ENCODE measurements at regions not wholly inside any gene's neighbourhood (a gene's known extent, or its start where the extent isn't known, plus 50 kb on each side); places are given as distances from the start of the nearest gene placed in this dataset.

DNA sequence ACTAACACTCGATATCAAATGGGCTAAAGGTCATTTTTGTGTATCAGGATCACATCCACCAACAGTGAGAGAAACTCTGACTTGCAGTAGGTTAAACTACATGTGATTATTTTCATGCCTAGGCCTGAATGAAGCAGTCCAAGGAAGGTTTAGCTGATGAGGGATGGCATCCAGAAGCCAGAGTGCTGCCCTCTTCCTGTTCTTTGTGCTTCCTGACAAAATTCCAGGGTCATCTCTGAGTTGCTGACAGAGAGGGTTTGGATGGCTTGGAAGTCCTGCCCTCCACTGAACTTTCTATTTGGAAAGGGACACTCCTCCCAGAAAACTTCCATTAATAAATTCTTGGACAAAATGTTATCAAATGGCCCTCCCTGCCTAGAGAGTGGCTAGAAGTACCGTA, 728.3 kb upstream of the SLC10A2 start:
- no peak for DNase-seq (ENCODE audit: low spot score)

DNA sequence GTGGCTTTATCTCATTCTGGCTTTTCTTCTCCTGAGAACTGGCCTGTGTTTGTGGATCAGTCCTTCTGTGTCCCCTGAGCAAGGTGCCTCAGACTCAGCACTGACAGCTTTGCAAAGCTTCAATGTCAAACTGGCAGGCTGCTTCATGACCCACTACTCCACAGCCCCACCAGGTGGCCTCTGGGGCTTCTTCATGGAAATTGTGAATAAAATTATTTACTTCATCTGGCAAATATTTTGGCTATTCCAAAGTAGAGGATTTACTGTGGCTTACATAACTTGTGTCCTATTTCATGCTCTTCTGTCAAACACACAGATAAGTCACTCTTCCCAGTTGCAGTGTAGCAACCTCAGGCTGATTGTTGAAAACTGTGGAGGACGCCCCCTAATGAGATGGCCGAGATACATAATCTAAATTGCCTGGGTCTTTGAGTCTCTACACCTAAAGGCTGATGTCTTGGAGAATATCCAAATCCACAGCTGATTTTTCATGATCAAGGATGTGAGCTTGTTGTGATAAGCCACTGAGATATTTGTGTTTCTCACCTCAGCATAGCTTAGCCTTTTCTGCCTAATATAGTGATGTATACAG, 721.9 kb upstream of the SLC10A2 start:
- no peak for DNase-seq (ENCODE audit: low spot score)

- DNase-seq (ENCODE audit: low spot score): no peak
Observed at GRCh38 chr13:103772576-103772975, 706.4 kb upstream of the SLC10A2 start.

DNA sequence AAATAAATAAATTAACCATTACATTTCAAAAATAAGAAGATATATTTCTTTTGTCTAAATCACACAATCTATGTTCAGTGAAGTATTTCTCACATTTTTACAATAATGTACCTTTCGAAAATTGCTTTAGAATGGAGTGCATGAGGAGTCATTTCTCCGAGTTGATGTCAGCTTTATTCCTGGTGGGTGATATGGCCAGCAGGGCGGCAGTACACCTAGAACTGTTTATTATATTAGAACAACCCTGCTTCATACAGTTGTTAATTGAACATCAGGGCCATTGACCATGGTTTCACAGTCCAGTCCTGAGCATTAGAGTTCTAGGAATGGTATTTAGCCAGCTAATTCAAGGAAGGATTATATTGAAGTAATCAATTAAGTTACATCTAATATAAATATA, 696.3 kb upstream of the SLC10A2 start:
- DNase-seq (ENCODE audit: low spot score): no peak

- no peak for DNase-seq (ENCODE audit: low spot score)
Observed at GRCh38 chr13:103759361-103759760, 693.1 kb upstream of the SLC10A2 start.

GRCh38 chr13:103758222-103758621, 692.0 kb upstream of the SLC10A2 start:
- no peak for DNase-seq (ENCODE audit: low spot score)

- no peak for DNase-seq (ENCODE audit: low spot score)
Observed at GRCh38 chr13:103757361-103757760, 691.1 kb upstream of the SLC10A2 start.

- no peak for DNase-seq (ENCODE audit: low spot score)
Observed at GRCh38 chr13:103754783-103755182, 688.6 kb upstream of the SLC10A2 start.

GRCh38 chr13:103734837-103735236, 668.6 kb upstream of the SLC10A2 start:
- DNase-seq (ENCODE audit: low spot score): no peak

DNA sequence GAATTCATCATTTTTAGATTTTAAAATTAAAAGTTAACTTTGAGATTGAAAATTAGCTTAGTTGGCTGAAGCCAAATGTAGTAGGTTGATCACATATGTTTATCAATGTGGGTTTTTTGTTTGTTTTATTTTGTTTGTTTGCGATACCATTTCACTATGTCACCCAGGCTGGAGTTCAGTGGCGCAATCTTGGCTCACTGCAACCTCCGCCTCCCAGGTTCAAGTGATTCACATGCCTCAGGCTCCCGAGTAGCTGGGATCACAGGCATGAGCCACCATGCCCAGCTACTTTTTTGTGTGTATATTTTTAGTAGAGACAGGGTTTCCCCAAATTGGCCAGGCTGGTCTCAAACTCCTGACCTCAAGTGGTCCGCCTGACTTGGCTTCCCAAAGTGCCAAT, 665.7 kb upstream of the SLC10A2 start:
- DNase-seq (ENCODE audit: low spot score): no peak

DNA sequence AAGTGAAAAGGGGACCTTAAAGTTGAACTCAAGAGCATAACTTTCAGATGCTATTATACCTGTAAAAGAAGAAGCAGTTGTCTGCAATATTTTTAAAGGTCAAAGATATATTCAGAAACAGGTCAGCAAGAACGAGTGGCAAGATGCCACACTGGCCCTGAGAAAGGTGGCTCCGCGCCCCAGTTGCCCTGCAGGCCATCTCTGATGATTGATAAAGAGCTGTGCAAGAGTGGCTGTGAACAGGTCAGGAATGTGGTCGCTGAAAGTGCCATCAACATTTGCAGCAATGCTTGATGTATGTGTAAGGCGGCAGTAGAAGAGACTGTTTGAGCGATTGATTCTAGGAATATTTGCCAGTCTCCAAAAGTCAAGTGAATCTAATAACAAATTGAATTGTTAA, 664.2 kb upstream of the SLC10A2 start:
- no peak for DNase-seq (ENCODE audit: low spot score)

- DNase-seq (ENCODE audit: low spot score): no peak
Observed at GRCh38 chr13:103726808-103727207, 660.6 kb upstream of the SLC10A2 start.

- DNase-seq (ENCODE audit: low spot score): no peak
Observed at GRCh38 chr13:103716718-103717117, 650.5 kb upstream of the SLC10A2 start.

GRCh38 chr13:103715335-103715734, 649.1 kb upstream of the SLC10A2 start:
- DNase-seq (ENCODE audit: low spot score): no peak

DNA sequence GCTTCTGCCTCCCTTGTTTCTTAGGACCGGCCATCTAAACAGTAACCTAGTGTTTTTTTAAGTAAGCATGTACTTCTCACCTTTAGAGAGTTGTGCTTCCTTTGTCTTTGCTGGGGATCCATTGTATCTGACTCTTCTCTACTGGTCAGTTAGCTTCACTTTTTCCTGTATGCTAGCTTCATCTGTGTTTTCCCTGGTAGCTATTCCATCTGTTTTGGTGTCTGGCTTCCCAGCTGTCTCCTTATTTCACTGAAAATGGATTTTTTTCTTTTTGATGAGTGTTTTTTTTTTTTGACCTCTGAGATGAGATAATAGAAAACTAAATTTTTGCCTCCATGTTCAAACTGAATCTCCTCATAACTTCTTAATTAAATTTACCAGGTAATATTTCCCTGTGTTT, 637.0 kb upstream of the SLC10A2 start:
- DNase-seq (ENCODE audit: low spot score): no peak

- DNase-seq (ENCODE audit: low spot score): no peak
Observed at GRCh38 chr13:103698000-103698399, 631.8 kb upstream of the SLC10A2 start.

DNA sequence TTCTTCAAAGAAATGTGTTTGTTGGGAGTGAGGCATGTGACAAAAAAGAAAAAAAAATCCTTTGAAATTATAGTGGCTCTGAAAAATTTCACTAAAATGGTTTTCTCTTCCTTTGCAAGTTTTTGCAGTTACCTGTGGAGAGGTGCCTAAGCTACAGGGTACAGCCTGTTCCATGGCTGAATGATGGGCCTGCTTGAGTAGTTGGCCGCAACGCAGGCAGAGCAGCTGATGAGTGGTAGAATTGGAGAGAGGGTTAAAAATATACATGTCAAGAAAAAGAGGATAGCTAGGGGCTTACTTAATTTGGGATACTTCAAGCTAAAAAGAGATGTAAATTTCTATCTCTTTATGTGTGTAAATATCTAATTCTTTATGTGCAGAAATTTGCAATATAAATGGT, 629.1 kb upstream of the SLC10A2 start:
- no peak for DNase-seq (ENCODE audit: low spot score)

- DNase-seq (ENCODE audit: low spot score): no peak
Observed at GRCh38 chr13:103694471-103694870, 628.3 kb upstream of the SLC10A2 start.

DNA sequence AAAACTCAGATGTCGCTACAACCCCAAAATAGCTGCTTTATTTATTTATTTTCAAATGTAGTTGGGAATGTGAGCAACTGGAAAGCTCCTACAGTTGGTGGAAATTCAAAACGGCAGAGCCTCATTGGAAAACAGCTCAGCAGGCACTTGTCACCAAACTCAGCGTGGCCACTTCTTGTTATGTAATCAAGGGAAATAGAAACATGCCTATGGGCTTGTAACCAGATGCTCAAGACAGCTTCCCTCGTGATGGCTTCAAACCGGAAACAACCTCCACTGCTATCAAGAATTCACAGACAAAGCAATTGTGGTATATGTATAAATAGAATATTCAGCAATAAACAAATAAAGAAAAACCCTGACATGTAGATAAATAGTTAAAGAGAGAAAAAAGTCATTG, 627.8 kb upstream of the SLC10A2 start:
- no peak for DNase-seq (ENCODE audit: low spot score)

GRCh38 chr13:103692442-103692841, 626.2 kb upstream of the SLC10A2 start:
- DNase-seq (ENCODE audit: low spot score): no peak

DNA sequence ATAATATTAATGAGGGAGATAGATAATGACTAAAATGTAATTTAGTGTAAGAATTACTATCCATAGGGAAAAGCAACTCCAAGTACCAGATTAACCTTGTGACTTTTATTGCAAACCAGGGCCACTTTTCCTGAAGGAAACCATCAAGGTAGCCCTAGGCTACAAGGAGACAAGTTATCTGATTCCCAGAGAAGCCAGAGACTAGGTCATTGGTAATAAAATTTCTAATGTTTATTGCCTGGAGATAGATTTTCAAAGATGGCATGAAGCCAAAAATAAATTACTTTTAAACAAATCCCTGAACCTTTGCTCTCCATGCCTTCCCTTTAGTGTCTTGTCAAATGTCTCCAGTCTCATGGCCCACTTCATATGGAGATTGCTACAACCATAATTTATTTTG, 610.1 kb upstream of the SLC10A2 start:
- no peak for DNase-seq (ENCODE audit: low spot score)

DNA sequence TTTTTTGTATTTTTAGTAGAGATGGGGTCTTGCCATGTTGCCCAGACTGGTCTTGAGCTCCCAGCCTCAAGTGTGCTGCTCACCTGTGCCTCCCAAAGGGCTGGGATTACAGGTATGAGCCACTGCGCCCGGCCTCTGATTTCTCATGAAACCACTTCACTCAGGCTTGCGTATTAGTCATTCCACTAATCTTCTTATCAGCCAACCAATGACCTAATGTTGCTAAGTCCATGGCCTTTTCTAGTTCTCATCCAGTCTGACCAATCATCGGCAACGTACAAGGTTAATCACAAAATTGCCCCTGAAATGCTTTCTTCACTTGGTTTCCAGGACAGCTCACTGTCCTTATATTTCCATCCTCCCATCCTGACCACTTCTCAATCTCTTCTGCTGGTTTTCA, 605.3 kb upstream of the SLC10A2 start:
- no peak for DNase-seq (ENCODE audit: low spot score)

DNA sequence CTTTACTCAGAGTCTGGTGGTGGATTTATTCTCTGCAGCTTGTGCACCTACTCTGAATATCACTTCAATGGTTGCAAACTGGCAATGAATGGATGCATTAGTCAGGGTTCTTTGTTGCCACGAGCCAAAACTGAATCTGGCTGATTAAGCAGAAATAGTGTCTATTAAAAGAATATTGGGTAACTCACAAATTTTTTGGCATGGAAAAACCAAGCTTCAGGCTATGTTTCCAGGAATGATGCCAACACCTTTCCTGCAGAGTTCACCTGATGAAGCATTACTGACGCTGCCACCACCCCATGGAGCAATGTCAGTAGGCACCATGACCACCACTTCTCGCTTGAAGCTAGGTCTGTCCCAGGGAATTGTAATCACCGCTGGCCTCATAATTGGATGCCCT, 597.8 kb upstream of the SLC10A2 start:
- DNase-seq (ENCODE audit: low spot score): no peak

DNA sequence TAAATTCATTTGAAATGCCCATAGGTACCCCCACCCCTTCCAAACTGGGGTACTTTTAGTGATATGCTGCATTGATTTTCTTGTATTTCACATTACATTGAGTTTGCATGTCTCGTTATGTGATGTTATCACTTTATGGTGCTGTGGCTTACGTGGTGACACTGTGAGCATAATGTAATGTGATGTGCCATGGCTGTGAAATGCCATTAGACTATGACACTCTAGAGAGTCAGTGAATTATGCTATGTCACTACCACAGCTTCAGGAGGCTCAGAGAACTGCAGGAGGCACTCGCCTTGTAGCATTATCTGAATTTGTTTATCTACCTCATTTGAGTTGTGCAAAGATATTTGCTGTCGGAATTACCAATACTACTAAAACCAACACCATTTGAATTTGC, 590.1 kb upstream of the SLC10A2 start:
- no peak for DNase-seq (ENCODE audit: low spot score)

GRCh38 chr13:103640606-103641005, 574.4 kb upstream of the SLC10A2 start:
- DNase-seq (ENCODE audit: low spot score): no peak
